Uterus (tissue), 2 donors: ENCODE measurements at regions not wholly inside any gene's neighbourhood (a gene's known extent, or its start where the extent isn't known, plus 50 kb on each side); places are given as distances from the start of the nearest gene placed in this dataset.

Experiments used
- POLR2A ChIP-seq, 2 donors: fragments of 450-650 bp; IDR thresholded peaks; one replicate each; pipeline ENCODE4 v1.6.1; 2016; ENCODE audit warnings: antibody characterized with exemption in 2 of 2, mild to moderate bottlenecking in 1 of 2, moderate library complexity in 1 of 2
- TF ChIP-seq, protein P1 (sequence below), 4 experiments: fragments of 200-600 bp in 2 of 4; fragments of 450-650 bp in 2 of 4; sonication (generic) in 2 of 4; IDR thresholded peaks; one replicate each; pipeline ENCODE4 v1.5.1; 2016 to 2019; ENCODE audit warnings: antibody characterized with exemption in 4 of 4, mild to moderate bottlenecking in 2 of 4, moderate library complexity in 1 of 4

DNA sequence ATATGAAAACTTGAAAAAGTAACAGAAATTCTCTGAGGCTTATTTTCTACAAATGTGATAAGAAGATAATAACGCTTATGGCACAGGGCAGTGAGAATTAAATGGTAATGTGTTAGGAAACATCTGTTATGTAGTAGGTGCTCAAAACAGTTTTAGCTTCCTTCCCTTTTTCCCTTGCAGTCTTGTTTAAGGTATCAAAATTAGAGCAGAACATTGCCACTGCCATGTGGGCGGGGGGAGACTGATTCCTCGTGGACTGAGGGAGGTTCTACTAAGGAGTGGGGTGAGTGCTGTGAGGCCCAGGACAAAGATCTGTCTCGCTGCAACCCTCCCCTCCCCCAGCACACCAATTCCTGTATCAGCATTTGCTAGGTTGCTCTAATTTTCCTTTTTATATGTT is 702.4 kb downstream of the TUSC7 start:
- TF ChIP-seq, protein P1, sequence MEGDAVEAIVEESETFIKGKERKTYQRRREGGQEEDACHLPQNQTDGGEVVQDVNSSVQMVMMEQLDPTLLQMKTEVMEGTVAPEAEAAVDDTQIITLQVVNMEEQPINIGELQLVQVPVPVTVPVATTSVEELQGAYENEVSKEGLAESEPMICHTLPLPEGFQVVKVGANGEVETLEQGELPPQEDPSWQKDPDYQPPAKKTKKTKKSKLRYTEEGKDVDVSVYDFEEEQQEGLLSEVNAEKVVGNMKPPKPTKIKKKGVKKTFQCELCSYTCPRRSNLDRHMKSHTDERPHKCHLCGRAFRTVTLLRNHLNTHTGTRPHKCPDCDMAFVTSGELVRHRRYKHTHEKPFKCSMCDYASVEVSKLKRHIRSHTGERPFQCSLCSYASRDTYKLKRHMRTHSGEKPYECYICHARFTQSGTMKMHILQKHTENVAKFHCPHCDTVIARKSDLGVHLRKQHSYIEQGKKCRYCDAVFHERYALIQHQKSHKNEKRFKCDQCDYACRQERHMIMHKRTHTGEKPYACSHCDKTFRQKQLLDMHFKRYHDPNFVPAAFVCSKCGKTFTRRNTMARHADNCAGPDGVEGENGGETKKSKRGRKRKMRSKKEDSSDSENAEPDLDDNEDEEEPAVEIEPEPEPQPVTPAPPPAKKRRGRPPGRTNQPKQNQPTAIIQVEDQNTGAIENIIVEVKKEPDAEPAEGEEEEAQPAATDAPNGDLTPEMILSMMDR (IDR thresholded peaks at IDR 0.05), result no peak
- TF ChIP-seq POLR2A (IDR thresholded peaks at IDR 0.05), result no peak
